ENCODE measurements at regions not wholly inside any gene's neighbourhood (a gene's known extent, or its start where the extent isn't known, plus 50 kb on each side); places are given as distances from the start of the nearest gene placed in this dataset.

DNA sequence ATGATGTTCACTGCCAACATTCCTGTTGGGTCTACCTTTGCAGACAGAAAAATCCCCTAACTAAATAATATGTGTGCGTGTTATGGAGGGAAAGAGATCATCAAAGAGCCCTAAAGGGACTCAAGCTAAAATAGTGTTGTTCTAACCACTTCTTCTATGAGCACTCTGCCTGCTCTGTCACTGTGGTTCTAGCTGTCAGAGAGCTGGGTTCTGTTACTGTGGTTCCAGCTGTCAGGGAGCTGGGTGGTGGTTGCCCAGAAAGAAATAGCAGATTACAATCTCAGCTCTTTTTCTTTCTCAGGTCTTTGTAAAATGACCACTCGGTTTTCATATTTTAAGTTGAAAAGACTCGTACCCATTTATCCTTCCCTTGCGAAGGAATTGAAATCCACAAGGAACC, 176.3 kb downstream of the HS3ST3A1 start:
- H3K27ac ChIP-seq: no peak overlapping the region
- TF ChIP-seq, protein P1, sequence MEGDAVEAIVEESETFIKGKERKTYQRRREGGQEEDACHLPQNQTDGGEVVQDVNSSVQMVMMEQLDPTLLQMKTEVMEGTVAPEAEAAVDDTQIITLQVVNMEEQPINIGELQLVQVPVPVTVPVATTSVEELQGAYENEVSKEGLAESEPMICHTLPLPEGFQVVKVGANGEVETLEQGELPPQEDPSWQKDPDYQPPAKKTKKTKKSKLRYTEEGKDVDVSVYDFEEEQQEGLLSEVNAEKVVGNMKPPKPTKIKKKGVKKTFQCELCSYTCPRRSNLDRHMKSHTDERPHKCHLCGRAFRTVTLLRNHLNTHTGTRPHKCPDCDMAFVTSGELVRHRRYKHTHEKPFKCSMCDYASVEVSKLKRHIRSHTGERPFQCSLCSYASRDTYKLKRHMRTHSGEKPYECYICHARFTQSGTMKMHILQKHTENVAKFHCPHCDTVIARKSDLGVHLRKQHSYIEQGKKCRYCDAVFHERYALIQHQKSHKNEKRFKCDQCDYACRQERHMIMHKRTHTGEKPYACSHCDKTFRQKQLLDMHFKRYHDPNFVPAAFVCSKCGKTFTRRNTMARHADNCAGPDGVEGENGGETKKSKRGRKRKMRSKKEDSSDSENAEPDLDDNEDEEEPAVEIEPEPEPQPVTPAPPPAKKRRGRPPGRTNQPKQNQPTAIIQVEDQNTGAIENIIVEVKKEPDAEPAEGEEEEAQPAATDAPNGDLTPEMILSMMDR (conservative IDR thresholded peaks at IDR 0.05): no peak

DNA sequence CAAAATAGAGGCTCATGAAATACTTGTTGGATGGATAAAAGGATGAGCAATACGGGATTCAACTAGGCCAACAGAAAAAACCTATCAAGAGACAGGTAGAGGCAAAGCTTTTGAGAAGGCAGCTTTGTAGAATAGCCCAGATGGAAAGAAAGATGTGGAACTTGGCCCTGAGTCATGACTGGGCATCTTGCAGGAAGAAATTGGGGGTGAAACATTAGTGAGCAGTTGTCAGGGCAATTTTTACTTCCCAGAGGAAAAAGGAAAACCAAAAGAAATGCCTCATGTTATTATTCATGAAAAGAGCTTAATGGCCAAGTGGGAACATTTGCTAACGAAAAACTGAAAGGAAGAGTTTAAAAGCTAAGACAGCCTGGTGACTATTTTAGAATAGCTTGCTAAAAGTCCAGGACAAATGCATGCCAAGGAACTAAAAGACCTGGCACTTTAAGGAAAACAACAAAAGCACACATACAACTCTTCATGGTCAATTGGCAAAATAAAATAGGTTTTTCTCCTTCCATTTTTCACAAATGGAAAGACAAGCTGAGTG, 180.1 kb downstream of the HS3ST3A1 start:
- TF ChIP-seq, protein P1 (conservative IDR thresholded peaks at IDR 0.05): no peak
- no peak overlapping the region for H3K27ac ChIP-seq

DNA sequence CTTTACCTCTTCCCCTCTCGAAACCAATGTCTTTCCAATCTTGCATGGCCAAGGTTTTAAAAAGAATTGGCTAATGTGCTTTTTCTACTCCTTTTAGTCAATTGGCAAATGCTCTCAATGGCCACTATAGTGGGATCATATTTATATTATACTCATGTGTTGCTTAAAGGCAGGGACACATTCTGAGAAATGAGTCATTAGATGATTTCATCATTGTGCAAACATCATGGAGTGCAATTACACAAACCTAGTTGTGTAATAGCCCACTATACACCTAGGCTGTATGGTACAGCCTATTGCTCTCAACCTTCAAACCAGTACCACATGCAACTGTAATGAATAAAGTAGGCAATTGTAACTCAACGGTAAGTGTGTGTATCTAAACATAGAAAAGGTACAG, 180.9 kb downstream of the HS3ST3A1 start:
- TF ChIP-seq, protein P1 (conservative IDR thresholded peaks at IDR 0.05): no peak

DNA sequence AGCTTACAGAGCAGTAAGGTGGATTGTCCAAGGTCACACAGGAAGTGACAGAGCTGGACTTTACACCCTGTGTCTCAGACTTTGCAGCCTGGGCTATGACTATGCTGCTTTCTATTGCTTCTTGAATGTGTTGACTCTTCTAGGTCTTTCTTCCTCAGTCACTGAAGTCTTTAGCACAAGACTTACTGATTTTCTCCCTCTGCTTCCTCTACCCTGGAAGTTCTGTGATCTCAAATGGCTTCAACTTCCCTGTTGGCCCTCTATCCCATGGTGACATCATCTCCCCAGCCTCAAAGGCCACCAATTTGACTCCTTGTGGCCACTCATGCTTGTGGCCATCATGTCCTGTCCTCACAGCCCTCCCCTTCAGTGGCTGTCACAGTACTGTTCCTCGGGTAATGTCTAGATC, 181.3 kb downstream of the HS3ST3A1 start:
- no peak overlapping the region for H3K27ac ChIP-seq

More for the DNA sequence above, 180.9 kb downstream of the HS3ST3A1 start:
- H3K27ac ChIP-seq: no peak overlapping the region

DNA sequence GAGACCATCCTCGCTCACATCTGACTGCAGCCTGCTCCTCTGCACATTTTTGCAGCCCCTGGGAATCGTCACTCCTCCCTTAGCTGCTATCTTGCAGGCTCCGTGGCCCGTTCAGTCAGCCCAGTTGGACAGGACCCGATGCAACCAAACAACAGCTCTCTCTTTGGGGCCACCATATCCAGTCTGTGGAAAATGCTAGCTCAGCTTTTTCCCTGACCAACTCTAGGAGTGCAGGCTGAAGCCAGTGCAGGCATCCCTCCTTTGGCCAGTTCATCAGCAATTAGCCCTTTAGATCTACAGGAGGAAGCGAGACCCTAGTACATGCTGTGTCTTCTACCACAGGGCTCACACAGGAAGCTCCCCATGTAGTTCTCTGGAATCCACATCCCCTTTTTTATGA, 182.1 kb downstream of the HS3ST3A1 start:
- TF ChIP-seq, protein P1 (conservative IDR thresholded peaks at IDR 0.05): no peak
- no peak overlapping the region for H3K27ac ChIP-seq

More for the DNA sequence above, 181.3 kb downstream of the HS3ST3A1 start:
- TF ChIP-seq, protein P1 (conservative IDR thresholded peaks at IDR 0.05): no peak

DNA sequence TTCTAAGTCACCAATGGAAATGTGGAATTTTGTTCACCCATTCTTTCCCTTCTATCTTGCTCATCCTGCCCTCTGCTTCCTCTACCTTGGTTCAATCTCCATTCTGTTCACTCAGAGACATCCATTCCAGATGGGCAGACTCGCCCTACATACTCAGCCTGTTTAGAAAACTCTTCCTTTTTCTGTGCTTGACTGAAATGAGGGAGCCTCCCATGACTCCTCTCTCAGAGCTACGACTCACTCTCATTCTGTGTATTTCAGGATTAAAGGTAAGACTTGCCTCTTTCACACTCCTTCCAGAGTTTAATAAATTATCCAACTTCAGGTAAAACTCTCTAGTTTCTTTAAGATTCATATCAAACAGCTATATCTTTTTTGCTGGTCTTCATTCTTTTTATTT, 182.8 kb downstream of the HS3ST3A1 start:
- TF ChIP-seq, protein P1 (conservative IDR thresholded peaks at IDR 0.05): no peak

DNA sequence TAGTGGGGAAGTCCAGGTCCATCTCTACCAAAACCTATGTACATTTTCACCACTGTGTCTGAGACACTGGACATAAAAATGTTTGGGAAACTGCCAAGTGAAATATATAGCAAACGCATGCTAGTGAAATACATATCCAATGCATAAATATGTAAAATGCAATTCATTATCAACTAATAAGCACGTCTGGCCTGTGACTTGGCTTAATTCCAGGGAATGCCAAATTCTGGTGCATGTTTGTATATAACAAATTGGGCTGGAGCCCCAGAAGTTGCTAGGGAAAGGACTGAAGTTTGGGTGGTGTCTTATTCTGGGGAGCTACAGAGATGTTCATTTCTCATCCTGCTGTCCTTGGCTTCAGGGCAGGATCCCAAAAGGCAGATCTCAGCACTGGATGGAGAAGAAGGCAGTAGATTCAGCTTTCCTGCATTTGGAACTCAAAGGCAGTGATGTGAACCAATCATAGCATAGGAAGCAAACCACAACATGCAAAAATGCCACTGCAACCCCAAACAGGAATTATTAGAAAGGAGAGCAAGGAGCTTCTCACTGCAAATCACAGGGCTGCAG, 184.3 kb downstream of the HS3ST3A1 start:
- no peak overlapping the region for H3K27ac ChIP-seq

More for the DNA sequence above, 182.8 kb downstream of the HS3ST3A1 start:
- H3K27ac ChIP-seq: no peak overlapping the region

More for the DNA sequence above, 184.3 kb downstream of the HS3ST3A1 start:
- TF ChIP-seq, protein P1 (conservative IDR thresholded peaks at IDR 0.05): no peak

All from VCaP (cell line).